SU-DHL-6 (cell line): ENCODE measurements at regions not wholly inside any gene's neighbourhood (a gene's known extent, or its start where the extent isn't known, plus 50 kb on each side); places are given as distances from the start of the nearest gene placed in this dataset.

Experiments
- CTCF ChIP-seq: fragments of 200-600 bp; sonication (generic); IDR thresholded peaks from one replicate; pipeline ENCODE4 v1.5.1; 2017; ENCODE audit warnings: antibody characterized with exemption, mild to moderate bottlenecking, low read length, moderate library complexity; ENCODE audit not compliant: insufficient read depth, poor library complexity, severe bottlenecking
- EZH2phosphoT487 ChIP-seq: fragments of 200-600 bp; sonication (generic), shearing (Covaris generic); conservative IDR thresholded peaks from 2 replicates; pipeline ENCODE4 v1.6.1; 2018; ENCODE audit warnings: mild to moderate bottlenecking, antibody characterized with exemption, low read length, moderate library complexity, mixed read lengths

DNA sequence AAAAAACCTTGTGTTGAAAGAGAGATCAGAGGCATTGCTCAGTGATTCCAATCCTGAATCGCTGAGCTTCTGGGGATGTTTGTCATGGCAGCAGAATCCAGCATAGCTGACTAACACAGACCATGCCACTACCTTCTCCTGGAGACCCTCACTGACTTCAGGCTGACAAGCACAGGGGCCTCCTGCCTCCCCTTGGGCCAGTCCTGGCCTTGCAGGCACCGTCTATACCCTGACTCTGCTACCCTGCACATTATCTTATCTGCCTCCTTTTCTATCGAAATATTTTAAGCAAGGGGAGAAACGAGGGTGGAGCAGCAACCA, 139.8 kb downstream of the KIF26A start:
- TF ChIP-seq CTCF: no peak
- no peak for TF ChIP-seq EZH2phosphoT487
